ENCODE measurements at regions not wholly inside any gene's neighbourhood (a gene's known extent, or its start where the extent isn't known, plus 50 kb on each side); places are given as distances from the start of the nearest gene placed in this dataset.

- H3K4me3 ChIP-seq (replicated peaks; ENCODE audit: low read depth, low read length) = no peak overlapping the region
- TF ChIP-seq CTCF (IDR thresholded peaks at IDR 0.05; ENCODE audit: low read length, missing control alignments) = no peak
- DNase-seq (ENCODE audit: low read depth) = no peak
Measured at GRCh38 chr16:22728167-22728836, 85.7 kb upstream of the HS3ST2 start.

- H3K4me3 ChIP-seq (replicated peaks; ENCODE audit: low read depth, low read length) = no peak overlapping the region
- no peak for TF ChIP-seq CTCF (IDR thresholded peaks at IDR 0.05; ENCODE audit: low read length, missing control alignments)
- DNase-seq (ENCODE audit: low read depth) = no peak
Measured at GRCh38 chr16:22732400-22732799, 81.6 kb upstream of the HS3ST2 start.

- no peak for TF ChIP-seq CTCF (IDR thresholded peaks at IDR 0.05; ENCODE audit: low read length, missing control alignments)
- DNase-seq (ENCODE audit: low read depth) = no peak
- H3K4me3 ChIP-seq (replicated peaks; ENCODE audit: low read depth, low read length) = no peak overlapping the region
Measured at GRCh38 chr16:22732959-22733358, 81.0 kb upstream of the HS3ST2 start.

GRCh38 chr16:22734368-22734767 is 79.6 kb upstream of the HS3ST2 start:
- no peak overlapping the region for H3K4me3 ChIP-seq (replicated peaks; ENCODE audit: low read depth, low read length)
- DNase-seq (ENCODE audit: low read depth) = no peak
- TF ChIP-seq CTCF (IDR thresholded peaks at IDR 0.05; ENCODE audit: low read length, missing control alignments) = no peak

- no peak for DNase-seq (ENCODE audit: low read depth)
- no peak overlapping the region for H3K4me3 ChIP-seq (replicated peaks; ENCODE audit: low read depth, low read length)
- no peak for TF ChIP-seq CTCF (IDR thresholded peaks at IDR 0.05; ENCODE audit: low read length, missing control alignments)
Measured at GRCh38 chr16:22736791-22737190, 77.2 kb upstream of the HS3ST2 start.

- no peak overlapping the region for H3K4me3 ChIP-seq (replicated peaks; ENCODE audit: low read depth, low read length)
- no peak for TF ChIP-seq CTCF (IDR thresholded peaks at IDR 0.05; ENCODE audit: low read length, missing control alignments)
- no peak for DNase-seq (ENCODE audit: low read depth)
Measured at GRCh38 chr16:22739077-22739476, 74.9 kb upstream of the HS3ST2 start.

GRCh38 chr16:22743401-22743800 is 70.6 kb upstream of the HS3ST2 start:
- TF ChIP-seq CTCF (IDR thresholded peaks at IDR 0.05; ENCODE audit: low read length, missing control alignments) = no peak
- no peak for DNase-seq (ENCODE audit: low read depth)
- no peak overlapping the region for H3K4me3 ChIP-seq (replicated peaks; ENCODE audit: low read depth, low read length)

Data from fibroblast of pulmonary artery (primary cell).